HCT116 (cell line): ENCODE measurements at regions not wholly inside any gene's neighbourhood (a gene's known extent, or its start where the extent isn't known, plus 50 kb on each side); places are given as distances from the start of the nearest gene placed in this dataset.

Source experiments
- ATAC-seq: fragments of 200-7000 bp; cut with Tn5 transposase; 2 replicates; pipeline ENCODE4 v1.9.1; 2020; ENCODE audit warnings: mild to moderate bottlenecking, moderate library complexity
- BruUV-seq: library from RNA; stranded (reverse); fragments of 400-500 nt; replicated peaks from 2 replicates; lab custom pipeline; 2021; lab: Mats Ljungman, UMichigan
- CTCF ChIA-PET: fragments of 300-600 bp; sonication (Branson Sonifier 250); formaldehyde crosslinking; loops from one replicate; lab custom pipeline; 2021; ENCODE audit warnings: antibody characterized with exemption; lab: Charles Lee
- POLR2A ChIA-PET: fragments of 300-600, 350-600 bp; sonication (Branson Sonifier 250); formaldehyde crosslinking; loops from one replicate; lab custom pipeline; 2021; ENCODE audit warnings: antibody characterized with exemption; lab: Charles Lee
- RAD21 ChIA-PET, 2 experiments: fragments of 300-600 bp; sonication (Branson Sonifier 250); formaldehyde crosslinking; loops; one replicate each; lab custom pipeline; 2023; ENCODE audit warnings: low total read pairs in 2 of 2; ENCODE audit not compliant: uncharacterized antibody in 2 of 2, unreplicated experiment in 2 of 2, low non-redundant PET in 1 of 2; lab: Charles Lee
- DNase-seq: peaks from one replicate; pipeline ENCODE4 v3.0.0-alpha.2; 2010; ENCODE audit warnings: low read depth, low spot score
- H2AFZ ChIP-seq: fragments of 200-600 bp; shearing (Covaris generic), sonication (generic); 2 replicates; pipeline ENCODE4 v1.6.1; 2017; ENCODE audit warnings: low read depth, mixed run types, mixed read lengths, antibody characterized with exemption, low read length; ENCODE audit not compliant: poor library complexity, severe bottlenecking
- H3K27ac ChIP-seq: 2 replicates; pipeline ENCODE4 v1.5.1; 2012; ENCODE audit warnings: low read depth, low read length
- H3K27me3 ChIP-seq: fragments of 200-600 bp; sonication (generic); 2 replicates; pipeline ENCODE4 v1.6.1; 2016; ENCODE audit warnings: mixed run types, low read length, mixed read lengths; ENCODE audit not compliant: insufficient read depth
- H3K36me3 ChIP-seq, 2 experiments: fragments of 200-500 bp in 1 of 2; fragments of 200-600 bp in 1 of 2; sonication (Bioruptor generic) in 1 of 2; sonication (generic) in 1 of 2; 2 replicates each; pipeline versions ENCODE4 v1.5.1 to v1.6.1; 2014 to 2016; ENCODE audit warnings: low read length in 2 of 2, inconsistent platforms in 1 of 2, mixed read lengths in 1 of 2, mixed run types in 1 of 2; ENCODE audit not compliant: insufficient read depth in 2 of 2, control insufficient read depth in 1 of 2
- H3K4me1 ChIP-seq, 2 experiments: fragments of 200-600 bp in 1 of 2; sonication (generic) in 1 of 2; 2 replicates each; pipeline versions ENCODE4 v1.5.1 to v1.6.1; 2012 to 2017; ENCODE audit warnings: low read length in 2 of 2, inconsistent platforms in 1 of 2, mild to moderate bottlenecking in 1 of 2, mixed read lengths in 1 of 2, mixed run types in 1 of 2, moderate library complexity in 1 of 2; ENCODE audit not compliant: insufficient read depth in 2 of 2, control insufficient read depth in 1 of 2
- H3K4me2 ChIP-seq: fragments of 200-600 bp; sonication (generic); 2 replicates; pipeline ENCODE4 v1.6.1; 2017; ENCODE audit warnings: mixed run types, low read length, mixed read lengths
- H3K4me3 ChIP-seq, 2 experiments: fragments of 200-600 bp in 1 of 2; sonication (generic) in 1 of 2; replicated peaks in 1 of 2; 2 replicates each; pipeline ENCODE4 v1.5.1; 2011 to 2016; ENCODE audit warnings: low read length in 2 of 2, control low read depth in 1 of 2, low read depth in 1 of 2, mild to moderate bottlenecking in 1 of 2, mixed read lengths in 1 of 2, mixed run types in 1 of 2
- H3K79me2 ChIP-seq: fragments of 200-600 bp; sonication (generic); 2 replicates; pipeline ENCODE4 v1.6.1; 2017; ENCODE audit warnings: mild to moderate bottlenecking, mixed run types, low read length, moderate library complexity, mixed read lengths; ENCODE audit not compliant: insufficient read depth
- H3K9ac ChIP-seq: fragments of 200-600 bp; sonication (generic); 2 replicates; pipeline ENCODE4 v1.6.1; 2016; ENCODE audit warnings: low read length, mixed read lengths
- H3K9me2 ChIP-seq: fragments of 200-600 bp; sonication (generic), shearing (Covaris generic); 2 replicates; pipeline ENCODE4 v1.6.1; 2017; ENCODE audit warnings: mixed run types, mild to moderate bottlenecking, moderate library complexity; ENCODE audit not compliant: insufficient read depth
- H3K9me3 ChIP-seq, 2 experiments: fragments of 200-500 bp in 1 of 2; fragments of 200-600 bp in 1 of 2; sonication (Bioruptor generic) in 1 of 2; sonication (generic) in 1 of 2; 2 replicates each; pipeline ENCODE4 v1.6.1; 2014 to 2017; ENCODE audit warnings: low read length in 2 of 2, mixed read lengths in 2 of 2, inconsistent platforms in 1 of 2, low read depth in 1 of 2, mild to moderate bottlenecking in 1 of 2, mixed run types in 1 of 2, moderate library complexity in 1 of 2; ENCODE audit not compliant: control insufficient read depth in 1 of 2, insufficient read depth in 1 of 2
- H4K20me1 ChIP-seq: fragments of 200-600 bp; sonication (generic), shearing (Covaris generic); 2 replicates; pipeline ENCODE4 v1.6.1; 2017; ENCODE audit warnings: mixed run types, mild to moderate bottlenecking, moderate library complexity; ENCODE audit not compliant: insufficient read depth
- ATF3 ChIP-seq: IDR thresholded peaks from 2 replicates; pipeline ENCODE4 v1.6.1; 2012
- CEBPB ChIP-seq: IDR thresholded peaks from 2 replicates; pipeline ENCODE4 v1.6.1; 2012; ENCODE audit warnings: low read depth
- CTCF ChIP-seq, 3 experiments: fragments of 200-600 bp in 1 of 3; sonication (generic) in 1 of 3; IDR thresholded peaks in 2 of 3; conservative IDR thresholded peaks in 1 of 3; 2 replicates each; pipeline ENCODE4 v1.5.1; 2012 to 2017; ENCODE audit warnings: low read depth in 2 of 3, low read length in 2 of 3, antibody characterized with exemption in 1 of 3, borderline replicate concordance in 1 of 3, control low read depth in 1 of 3, mild to moderate bottlenecking in 1 of 3, mixed read lengths in 1 of 3, mixed run types in 1 of 3, moderate library complexity in 1 of 3; ENCODE audit not compliant: insufficient read depth in 1 of 3
- ELF1 ChIP-seq: IDR thresholded peaks from 2 replicates; pipeline ENCODE4 v1.6.1; 2012; ENCODE audit warnings: low read depth, borderline replicate concordance
- FOSL1 ChIP-seq: IDR thresholded peaks from 2 replicates; pipeline ENCODE4 v1.6.1; 2012; ENCODE audit warnings: low read depth
- JUND ChIP-seq: IDR thresholded peaks from 2 replicates; pipeline ENCODE4 v1.6.1; 2012
- POLR2AphosphoS5 ChIP-seq: IDR thresholded peaks from 2 replicates; pipeline ENCODE4 v1.6.1; 2011; ENCODE audit warnings: mild to moderate bottlenecking, low read depth, low read length, moderate library complexity
- RAD21 ChIP-seq: IDR thresholded peaks from 2 replicates; pipeline ENCODE4 v1.6.1; 2012; ENCODE audit warnings: low read depth, mild to moderate bottlenecking
- REST ChIP-seq: IDR thresholded peaks from 2 replicates; pipeline ENCODE4 v1.6.1; 2012; ENCODE audit warnings: low read depth
- SIN3A ChIP-seq: IDR thresholded peaks from 2 replicates; pipeline ENCODE4 v1.6.1; 2012; ENCODE audit warnings: low read depth
- SP1 ChIP-seq: IDR thresholded peaks from 2 replicates; pipeline ENCODE4 v1.6.1; 2012; ENCODE audit warnings: low read depth
- SRF ChIP-seq: IDR thresholded peaks from 2 replicates; pipeline ENCODE4 v1.6.1; 2012; ENCODE audit warnings: low read depth
- TCF7L2 ChIP-seq: IDR thresholded peaks from 2 replicates; pipeline ENCODE4 v1.7.0; 2011; ENCODE audit warnings: borderline replicate concordance, inconsistent platforms; ENCODE audit not compliant: insufficient read depth, insufficient read length; ENCODE audit errors: extremely low read depth
- YY1 ChIP-seq: IDR thresholded peaks from 2 replicates; pipeline ENCODE4 v1.6.1; 2011; ENCODE audit warnings: low read length, low read depth, moderate library complexity, mild to moderate bottlenecking; ENCODE audit not compliant: insufficient replicate concordance; ENCODE audit errors: extremely low read depth
- ZBTB33 ChIP-seq: IDR thresholded peaks from 2 replicates; pipeline ENCODE4 v1.6.1; 2011; ENCODE audit warnings: mild to moderate bottlenecking, low read length, moderate library complexity; ENCODE audit not compliant: insufficient replicate concordance; ENCODE audit errors: extremely low read depth
- ZFX ChIP-seq: fragments of 450-650 bp; IDR thresholded peaks from 2 replicates; pipeline ENCODE4 v1.6.1; 2017
- intact Hi-C: fragments of 100-400 bp; cut with micrococcal nuclease; formaldehyde crosslinking; loops from 2 replicates; pipeline ENCODE4 v1.10.0; 2022

- Histone ChIP-seq H3K27ac (no peak overlapping the region), H3K79me2 (no peaks in the 10 kb centered on the region), H3K4me1 (no peaks in the 10 kb centered on the region), H3K9me3 (peaks cover 0 to 21% of the 10 kb centered on the region in 2 experiments; a peak in 2 of 4 replicates), H3K9me2 (no peaks in the 10 kb centered on the region), H3K9ac (no peak overlapping the region), H3K36me3 (no peaks in the 10 kb centered on the region), H2AFZ (no peak overlapping the region), H3K27me3 (no peaks in the 10 kb centered on the region), H3K4me3 (no peak overlapping the region), H4K20me1 (no peaks in the 10 kb centered on the region), H3K4me2 (no peak overlapping the region)
- ATAC-seq = no peak
- DNase-seq = no peak
- ChIA-PET POLR2A (no interaction called here), CTCF (no interaction called here), RAD21 (no interaction called here)
- no TSS peak for BruUV-seq
- intact Hi-C loops = no loop called here
- TF ChIP-seq FOSL1 (no peak), REST (no peak), ATF3 (no peak), ZBTB33 (no peak), YY1 (no peak), RAD21 (no peak), CEBPB (no peak), SIN3A (no peak), TCF7L2 (no peak), ELF1 (no peak), POLR2AphosphoS5 (no peak), ZFX (no peak), SP1 (no peak), SRF (no peak), CTCF (IDR thresholded peaks at IDR 0.05 in 2 of 3, conservative IDR thresholded peaks at IDR 0.05 in 1 of 3; ENCODE audit: borderline replicate concordance in 1 of 3, insufficient read depth in 1 of 3, low read depth in 2 of 3, low read length in 2 of 3) (no peak), JUND (no peak)
Observed at GRCh38 chr17:33803686-33804085, 451.4 kb upstream of the CCL2 start.
